HepG2 (cell line): ENCODE measurements at regions not wholly inside any gene's neighbourhood (a gene's known extent, or its start where the extent isn't known, plus 50 kb on each side); places are given as distances from the start of the nearest gene placed in this dataset.

Experiments
- ATRX ChIP-seq: sonication (generic); formaldehyde crosslinking; IDR thresholded peaks from 2 replicates; pipeline ENCODE4 v1.4.0; 2020; ENCODE audit warnings: missing genetic modification reagents, borderline replicate concordance
- ETV6 ChIP-seq: sonication (generic); formaldehyde crosslinking; conservative IDR thresholded peaks from 2 replicates; pipeline ENCODE4 v1.4.0; 2020; ENCODE audit warnings: missing genetic modification reagents
- FLYWCH1 ChIP-seq: sonication (generic); formaldehyde crosslinking; IDR thresholded peaks from 2 replicates; pipeline ENCODE4 v1.8.1; 2023; ENCODE audit warnings: mild to moderate bottlenecking, missing genetic modification reagents
- ISX ChIP-seq: sonication (generic); formaldehyde crosslinking; conservative IDR thresholded peaks from 2 replicates; pipeline ENCODE4 v1.5.0; 2020; ENCODE audit warnings: missing genetic modification reagents
- JUN ChIP-seq: sonication (generic); formaldehyde crosslinking; IDR thresholded peaks from 2 replicates; pipeline ENCODE4 v1.4.0; 2020; ENCODE audit warnings: mild to moderate bottlenecking, missing genetic modification reagents
- PHF8 ChIP-seq: sonication (generic); formaldehyde crosslinking; IDR thresholded peaks from 2 replicates; pipeline ENCODE4 v1.5.0; 2020; ENCODE audit warnings: missing genetic modification reagents
- RARA ChIP-seq: IDR thresholded peaks from 2 replicates; pipeline ENCODE4 v1.6.1; 2016; ENCODE audit warnings: missing genetic modification reagents, missing compliant biosample characterization
- RFX3 ChIP-seq: IDR thresholded peaks from 2 replicates; pipeline ENCODE4 v1.6.1; 2016; ENCODE audit warnings: missing biosample characterization, missing genetic modification reagents
- SAFB2 ChIP-seq: sonication (generic); formaldehyde crosslinking; IDR thresholded peaks from 2 replicates; pipeline ENCODE4 v1.5.1; 2020; ENCODE audit warnings: missing genetic modification reagents, low read depth, mild to moderate bottlenecking, borderline replicate concordance
- SMAD3 ChIP-seq: sonication (generic); formaldehyde crosslinking; IDR thresholded peaks from 2 replicates; pipeline ENCODE4 v1.4.0; 2020; ENCODE audit warnings: missing genetic modification reagents
- YY1 ChIP-seq: IDR thresholded peaks from 2 replicates; pipeline ENCODE4 v1.6.1; 2011; ENCODE audit warnings: low read length, low read depth, moderate library complexity, mild to moderate bottlenecking; ENCODE audit not compliant: insufficient read depth, insufficient replicate concordance
- ZBTB7B ChIP-seq: sonication (generic); formaldehyde crosslinking; IDR thresholded peaks from 2 replicates; pipeline ENCODE4 v1.4.0; 2020; ENCODE audit warnings: missing genetic modification reagents
- ZC3H13 ChIP-seq: sonication (generic); formaldehyde crosslinking; IDR thresholded peaks from 2 replicates; pipeline ENCODE4 v1.8.1; 2023; ENCODE audit warnings: mild to moderate bottlenecking, missing genetic modification reagents, moderate library complexity
- ZNF17 ChIP-seq: sonication (generic); formaldehyde crosslinking; IDR thresholded peaks from 2 replicates; pipeline ENCODE4 v1.5.0; 2020; ENCODE audit warnings: mild to moderate bottlenecking, missing genetic modification reagents
- ZNF296 ChIP-seq: sonication (generic); formaldehyde crosslinking; conservative IDR thresholded peaks from 2 replicates; pipeline ENCODE4 v1.5.0; 2020; ENCODE audit warnings: mild to moderate bottlenecking, missing genetic modification reagents
- ZNF589 ChIP-seq: sonication (generic); formaldehyde crosslinking; conservative IDR thresholded peaks from 2 replicates; pipeline ENCODE4 v1.8.0; 2022; ENCODE audit warnings: mild to moderate bottlenecking, moderate library complexity, missing genetic modification reagents
- ZNF660 ChIP-seq: sonication (generic); formaldehyde crosslinking; IDR thresholded peaks from 2 replicates; pipeline ENCODE4 v1.5.1; 2020; ENCODE audit warnings: mild to moderate bottlenecking, low read depth, missing genetic modification reagents, borderline replicate concordance
- TF ChIP-seq, protein P1 (sequence below): sonication (generic); formaldehyde crosslinking; IDR thresholded peaks from 2 replicates; pipeline ENCODE4 v1.5.0; 2020; ENCODE audit warnings: missing genetic modification reagents, mild to moderate bottlenecking, borderline replicate concordance
- TF ChIP-seq, protein P2 (sequence below): sonication (generic); formaldehyde crosslinking; IDR thresholded peaks from 2 replicates; pipeline ENCODE4 v1.4.0; 2020; ENCODE audit warnings: mild to moderate bottlenecking, missing genetic modification reagents
- TF ChIP-seq, protein P3 (sequence below): IDR thresholded peaks from 2 replicates; pipeline ENCODE4 v1.6.1; 2018; ENCODE audit warnings: missing genetic modification reagents, mild to moderate bottlenecking, missing compliant biosample characterization
- TF ChIP-seq, protein P4 (sequence below): sonication (generic); formaldehyde crosslinking; IDR thresholded peaks from 2 replicates; pipeline ENCODE4 v1.8.1; 2023; ENCODE audit warnings: missing genetic modification reagents, mild to moderate bottlenecking, borderline replicate concordance
- TF ChIP-seq, protein P5 (sequence below): sonication (generic); formaldehyde crosslinking; IDR thresholded peaks from 2 replicates; pipeline ENCODE4 v1.4.0; 2020; ENCODE audit warnings: mild to moderate bottlenecking, missing genetic modification reagents
- TF ChIP-seq, protein P6 (sequence below): sonication (generic); formaldehyde crosslinking; IDR thresholded peaks from 2 replicates; pipeline ENCODE4 v1.4.0; 2020; ENCODE audit warnings: mild to moderate bottlenecking, missing genetic modification reagents

DNA sequence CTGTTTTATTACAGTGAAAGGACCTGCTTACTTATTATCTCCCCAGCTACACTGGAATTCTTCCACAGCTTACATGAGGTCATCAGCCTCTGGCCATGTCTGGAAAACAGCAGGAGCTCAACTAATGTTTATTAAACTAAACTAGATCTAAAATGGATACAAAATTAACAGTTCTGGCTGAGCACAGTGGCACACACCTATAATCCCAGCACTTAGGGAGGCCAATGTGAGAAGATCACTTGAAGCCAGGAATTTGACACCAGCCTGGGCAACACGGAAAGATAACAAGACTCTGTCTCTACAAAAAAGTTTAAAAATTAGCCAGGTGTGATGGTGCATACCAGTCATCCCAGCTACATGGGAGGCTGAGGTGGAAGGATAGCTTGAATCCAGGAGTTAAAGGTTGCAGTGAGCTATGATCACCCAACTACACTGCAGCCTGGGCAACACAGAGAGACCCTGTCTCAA is 220.8 kb upstream of the MARCKS start (continued):
- TF ChIP-seq ZNF589 (CRISPR knock-in tag) (no peak), ATRX (CRISPR knock-in tag) (no peak), PHF8 (CRISPR knock-in tag) (no peak), JUN (CRISPR knock-in tag) (no peak), SMAD3 (CRISPR knock-in tag) (no peak), YY1 (no peak), RARA (CRISPR knock-in tag) (0 out of 2 replicates have a peak, but pooled peaks have one; percentile 5), ETV6 (no peak), ZNF17 (no peak), ISX (CRISPR knock-in tag) (no peak), RFX3 (CRISPR knock-in tag) (no peak), ZNF296 (CRISPR knock-in tag) (no peak), ZC3H13 (CRISPR knock-in tag) (no peak), ZNF660 (CRISPR knock-in tag) (no peak), SAFB2 (CRISPR knock-in tag) (no peak), ZBTB7B (CRISPR knock-in tag) (no peak), FLYWCH1 (CRISPR knock-in tag) (no peak)
- TF ChIP-seq, protein P1, sequence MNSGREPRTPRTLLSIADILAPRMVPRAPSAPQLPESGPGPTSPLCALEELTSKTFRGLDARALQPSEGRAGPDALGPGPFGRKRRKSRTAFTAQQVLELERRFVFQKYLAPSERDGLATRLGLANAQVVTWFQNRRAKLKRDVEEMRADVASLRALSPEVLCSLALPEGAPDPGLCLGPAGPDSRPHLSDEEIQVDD (CRISPR knock-in tag): no peak
- TF ChIP-seq, protein P2, sequence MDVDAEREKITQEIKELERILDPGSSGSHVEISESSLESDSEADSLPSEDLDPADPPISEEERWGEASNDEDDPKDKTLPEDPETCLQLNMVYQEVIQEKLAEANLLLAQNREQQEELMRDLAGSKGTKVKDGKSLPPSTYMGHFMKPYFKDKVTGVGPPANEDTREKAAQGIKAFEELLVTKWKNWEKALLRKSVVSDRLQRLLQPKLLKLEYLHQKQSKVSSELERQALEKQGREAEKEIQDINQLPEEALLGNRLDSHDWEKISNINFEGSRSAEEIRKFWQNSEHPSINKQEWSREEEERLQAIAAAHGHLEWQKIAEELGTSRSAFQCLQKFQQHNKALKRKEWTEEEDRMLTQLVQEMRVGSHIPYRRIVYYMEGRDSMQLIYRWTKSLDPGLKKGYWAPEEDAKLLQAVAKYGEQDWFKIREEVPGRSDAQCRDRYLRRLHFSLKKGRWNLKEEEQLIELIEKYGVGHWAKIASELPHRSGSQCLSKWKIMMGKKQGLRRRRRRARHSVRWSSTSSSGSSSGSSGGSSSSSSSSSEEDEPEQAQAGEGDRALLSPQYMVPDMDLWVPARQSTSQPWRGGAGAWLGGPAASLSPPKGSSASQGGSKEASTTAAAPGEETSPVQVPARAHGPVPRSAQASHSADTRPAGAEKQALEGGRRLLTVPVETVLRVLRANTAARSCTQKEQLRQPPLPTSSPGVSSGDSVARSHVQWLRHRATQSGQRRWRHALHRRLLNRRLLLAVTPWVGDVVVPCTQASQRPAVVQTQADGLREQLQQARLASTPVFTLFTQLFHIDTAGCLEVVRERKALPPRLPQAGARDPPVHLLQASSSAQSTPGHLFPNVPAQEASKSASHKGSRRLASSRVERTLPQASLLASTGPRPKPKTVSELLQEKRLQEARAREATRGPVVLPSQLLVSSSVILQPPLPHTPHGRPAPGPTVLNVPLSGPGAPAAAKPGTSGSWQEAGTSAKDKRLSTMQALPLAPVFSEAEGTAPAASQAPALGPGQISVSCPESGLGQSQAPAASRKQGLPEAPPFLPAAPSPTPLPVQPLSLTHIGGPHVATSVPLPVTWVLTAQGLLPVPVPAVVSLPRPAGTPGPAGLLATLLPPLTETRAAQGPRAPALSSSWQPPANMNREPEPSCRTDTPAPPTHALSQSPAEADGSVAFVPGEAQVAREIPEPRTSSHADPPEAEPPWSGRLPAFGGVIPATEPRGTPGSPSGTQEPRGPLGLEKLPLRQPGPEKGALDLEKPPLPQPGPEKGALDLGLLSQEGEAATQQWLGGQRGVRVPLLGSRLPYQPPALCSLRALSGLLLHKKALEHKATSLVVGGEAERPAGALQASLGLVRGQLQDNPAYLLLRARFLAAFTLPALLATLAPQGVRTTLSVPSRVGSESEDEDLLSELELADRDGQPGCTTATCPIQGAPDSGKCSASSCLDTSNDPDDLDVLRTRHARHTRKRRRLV: no peak
- TF ChIP-seq, protein P3, sequence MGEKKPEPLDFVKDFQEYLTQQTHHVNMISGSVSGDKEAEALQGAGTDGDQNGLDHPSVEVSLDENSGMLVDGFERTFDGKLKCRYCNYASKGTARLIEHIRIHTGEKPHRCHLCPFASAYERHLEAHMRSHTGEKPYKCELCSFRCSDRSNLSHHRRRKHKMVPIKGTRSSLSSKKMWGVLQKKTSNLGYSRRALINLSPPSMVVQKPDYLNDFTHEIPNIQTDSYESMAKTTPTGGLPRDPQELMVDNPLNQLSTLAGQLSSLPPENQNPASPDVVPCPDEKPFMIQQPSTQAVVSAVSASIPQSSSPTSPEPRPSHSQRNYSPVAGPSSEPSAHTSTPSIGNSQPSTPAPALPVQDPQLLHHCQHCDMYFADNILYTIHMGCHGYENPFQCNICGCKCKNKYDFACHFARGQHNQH (CRISPR knock-in tag): 0 out of 2 replicates have a peak, but pooled peaks have one; percentile 37
- TF ChIP-seq, protein P4, sequence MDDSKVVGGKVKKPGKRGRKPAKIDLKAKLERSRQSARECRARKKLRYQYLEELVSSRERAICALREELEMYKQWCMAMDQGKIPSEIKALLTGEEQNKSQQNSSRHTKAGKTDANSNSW: no peak
- TF ChIP-seq, protein P5, sequence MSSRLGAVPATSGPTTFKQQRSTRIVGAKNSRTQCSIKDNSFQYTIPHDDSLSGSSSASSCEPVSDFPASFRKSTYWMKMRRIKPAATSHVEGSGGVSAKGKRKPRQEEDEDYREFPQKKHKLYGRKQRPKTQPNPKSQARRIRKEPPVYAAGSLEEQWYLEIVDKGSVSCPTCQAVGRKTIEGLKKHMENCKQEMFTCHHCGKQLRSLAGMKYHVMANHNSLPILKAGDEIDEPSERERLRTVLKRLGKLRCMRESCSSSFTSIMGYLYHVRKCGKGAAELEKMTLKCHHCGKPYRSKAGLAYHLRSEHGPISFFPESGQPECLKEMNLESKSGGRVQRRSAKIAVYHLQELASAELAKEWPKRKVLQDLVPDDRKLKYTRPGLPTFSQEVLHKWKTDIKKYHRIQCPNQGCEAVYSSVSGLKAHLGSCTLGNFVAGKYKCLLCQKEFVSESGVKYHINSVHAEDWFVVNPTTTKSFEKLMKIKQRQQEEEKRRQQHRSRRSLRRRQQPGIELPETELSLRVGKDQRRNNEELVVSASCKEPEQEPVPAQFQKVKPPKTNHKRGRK (CRISPR knock-in tag): no peak
- TF ChIP-seq, protein P6, sequence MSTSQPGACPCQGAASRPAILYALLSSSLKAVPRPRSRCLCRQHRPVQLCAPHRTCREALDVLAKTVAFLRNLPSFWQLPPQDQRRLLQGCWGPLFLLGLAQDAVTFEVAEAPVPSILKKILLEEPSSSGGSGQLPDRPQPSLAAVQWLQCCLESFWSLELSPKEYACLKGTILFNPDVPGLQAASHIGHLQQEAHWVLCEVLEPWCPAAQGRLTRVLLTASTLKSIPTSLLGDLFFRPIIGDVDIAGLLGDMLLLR: no peak
